IPS DF 4.7 (cell line): ENCODE measurements at regions not wholly inside any gene's neighbourhood (a gene's known extent, or its start where the extent isn't known, plus 50 kb on each side); places are given as distances from the start of the nearest gene placed in this dataset.

Source experiments
- DNase-seq: peaks from one replicate; pipeline ENCODE4 v3.0.0-alpha.2; 2013; ENCODE audit warnings: low spot score; ENCODE audit errors: extremely low read depth

GRCh38 chr11:23995891-23996290, 501.0 kb upstream of the LUZP2 start:
- no peak for DNase-seq

DNA sequence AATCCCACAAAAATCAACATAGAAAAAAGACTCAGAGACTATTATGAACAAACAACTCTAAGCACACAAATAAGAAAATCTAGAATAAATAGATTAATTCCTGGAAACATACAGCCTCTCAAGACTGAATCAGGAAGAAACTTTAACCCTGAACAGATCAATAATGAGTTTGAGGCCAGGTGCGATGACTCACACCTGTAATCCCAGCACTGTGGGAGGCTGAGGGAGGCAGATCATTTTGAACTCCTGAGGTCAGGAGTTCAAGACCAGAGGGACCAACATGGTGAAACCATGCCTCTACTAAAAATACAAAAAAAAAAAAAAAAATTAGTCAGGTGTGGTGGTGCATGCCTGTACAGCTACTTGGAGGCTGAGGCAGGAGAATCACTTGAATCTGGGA, 499.5 kb upstream of the LUZP2 start:
- no peak for DNase-seq

DNA sequence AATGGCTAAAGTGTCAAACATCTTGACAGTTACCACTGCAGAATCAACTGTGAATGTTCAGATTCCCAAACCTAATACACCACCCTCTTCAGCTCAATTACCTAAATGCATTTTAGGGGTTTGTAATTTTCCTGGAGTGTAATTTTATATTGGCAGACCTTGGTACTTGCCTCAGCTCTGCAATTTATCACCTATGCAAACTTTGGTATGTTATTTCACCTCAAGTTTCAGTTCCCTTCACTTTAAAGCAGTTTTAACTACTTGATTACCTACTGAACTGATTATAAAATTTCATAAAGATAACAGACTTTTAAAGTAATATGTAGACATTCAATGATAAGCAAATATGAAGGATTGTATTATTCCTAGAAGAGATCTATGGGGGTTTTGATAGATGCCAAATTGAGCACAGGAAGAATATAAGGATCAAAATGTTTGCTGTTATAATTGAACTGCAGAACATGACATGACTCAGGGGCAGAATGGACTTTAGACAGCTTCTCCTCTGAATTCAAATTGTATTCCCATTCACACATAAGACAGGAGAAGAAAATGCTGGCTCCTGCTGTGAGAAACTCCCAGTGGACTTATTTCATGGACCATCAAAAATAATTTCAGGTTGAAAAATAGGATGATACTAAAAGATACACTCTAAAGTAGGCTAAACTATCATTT, 491.5 kb upstream of the LUZP2 start:
- no peak for DNase-seq

GRCh38 chr11:24043842-24044241, 453.0 kb upstream of the LUZP2 start:
- no peak for DNase-seq

DNA sequence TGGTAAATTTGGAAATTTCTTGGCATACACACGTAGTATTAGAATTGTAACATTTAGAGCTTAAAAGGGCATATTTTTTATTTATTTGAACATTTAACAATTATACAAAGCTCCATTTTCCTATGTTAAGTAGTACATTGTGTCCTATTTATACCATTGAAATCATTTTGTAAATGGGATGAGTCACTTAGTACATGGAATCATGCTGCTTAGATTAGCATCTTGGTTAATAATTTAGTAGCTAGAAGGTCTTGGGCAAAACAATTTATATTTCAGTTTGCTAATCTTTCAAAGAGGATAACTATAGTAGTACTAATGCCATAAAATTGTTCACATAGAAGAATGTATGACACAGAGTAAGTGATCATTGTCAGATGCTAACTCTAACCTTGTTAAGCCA, 450.1 kb upstream of the LUZP2 start:
- no peak for DNase-seq

DNA sequence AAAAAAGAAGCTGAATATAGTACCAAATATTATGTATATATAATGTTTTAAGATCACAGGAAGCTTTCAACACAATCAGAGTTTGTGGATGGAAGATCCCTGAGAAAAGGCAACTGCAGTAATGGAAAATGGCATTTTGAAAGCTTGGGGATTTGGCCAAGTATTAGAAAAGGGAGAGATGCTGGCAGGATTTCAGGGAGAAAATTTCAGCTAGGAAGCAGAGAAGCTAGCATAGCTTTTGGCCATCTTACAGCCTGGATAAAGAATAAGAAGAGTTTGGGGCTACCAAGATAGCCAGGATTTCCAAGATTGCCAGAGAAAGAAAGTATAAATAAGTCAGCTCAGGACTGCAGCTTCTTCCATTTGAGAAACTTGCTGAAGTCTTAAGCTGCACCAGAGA, 440.8 kb upstream of the LUZP2 start:
- DNase-seq = no peak

GRCh38 chr11:24060125-24060524, 436.7 kb upstream of the LUZP2 start:
- DNase-seq = no peak

GRCh38 chr11:24064309-24064903, 432.4 kb upstream of the LUZP2 start:
- no peak for DNase-seq

GRCh38 chr11:24068197-24068596, 428.7 kb upstream of the LUZP2 start:
- no peak for DNase-seq

- DNase-seq = no peak
Observed at GRCh38 chr11:24070435-24070834, 426.4 kb upstream of the LUZP2 start.

DNA sequence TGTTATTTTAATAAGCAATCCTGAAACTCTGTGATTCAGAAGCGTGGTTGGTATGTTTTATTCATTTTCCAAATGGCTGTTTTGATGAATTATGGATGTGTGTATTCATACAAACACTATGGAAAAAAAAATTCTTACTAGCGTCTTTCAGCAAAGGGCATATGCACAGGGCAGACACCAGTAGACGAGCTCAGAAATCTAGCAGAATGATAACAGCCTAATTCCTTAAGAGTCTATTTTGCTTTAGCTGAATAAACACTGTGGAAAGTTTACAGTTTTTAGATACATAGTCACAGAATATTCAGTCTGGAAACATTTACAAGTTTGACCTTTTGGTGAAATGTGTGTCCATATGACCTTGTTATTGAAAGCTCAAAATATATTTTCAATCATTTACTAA, 418.8 kb upstream of the LUZP2 start:
- no peak for DNase-seq

DNA sequence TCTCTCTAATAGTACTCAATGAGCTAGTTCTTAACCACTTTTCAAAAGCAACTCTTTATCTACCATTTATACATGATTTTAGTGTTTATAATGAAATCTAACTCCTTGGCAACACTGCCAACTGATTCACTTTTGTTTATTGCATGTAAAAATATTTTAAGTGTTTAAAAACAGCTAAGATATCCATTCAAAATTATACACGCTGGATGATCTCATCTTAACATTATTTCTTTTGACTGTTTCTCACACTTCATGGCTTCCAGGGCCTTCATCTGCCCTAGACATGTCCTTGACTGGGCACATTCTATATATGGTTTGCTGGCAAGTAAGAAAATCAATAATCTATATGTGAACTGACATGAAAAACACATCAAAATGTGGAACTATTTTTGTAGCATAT, 414.6 kb upstream of the LUZP2 start:
- DNase-seq = no peak

GRCh38 chr11:24082860-24083259, 414.0 kb upstream of the LUZP2 start:
- no peak for DNase-seq

- no peak for DNase-seq
Observed at GRCh38 chr11:24084956-24085355, 411.9 kb upstream of the LUZP2 start.

GRCh38 chr11:24086921-24087320, 409.9 kb upstream of the LUZP2 start:
- DNase-seq = no peak

GRCh38 chr11:24091594-24091993, 405.3 kb upstream of the LUZP2 start:
- DNase-seq = no peak

GRCh38 chr11:24093375-24093774, 403.5 kb upstream of the LUZP2 start:
- DNase-seq = no peak

GRCh38 chr11:24108609-24109008, 388.2 kb upstream of the LUZP2 start:
- no peak for DNase-seq

DNA sequence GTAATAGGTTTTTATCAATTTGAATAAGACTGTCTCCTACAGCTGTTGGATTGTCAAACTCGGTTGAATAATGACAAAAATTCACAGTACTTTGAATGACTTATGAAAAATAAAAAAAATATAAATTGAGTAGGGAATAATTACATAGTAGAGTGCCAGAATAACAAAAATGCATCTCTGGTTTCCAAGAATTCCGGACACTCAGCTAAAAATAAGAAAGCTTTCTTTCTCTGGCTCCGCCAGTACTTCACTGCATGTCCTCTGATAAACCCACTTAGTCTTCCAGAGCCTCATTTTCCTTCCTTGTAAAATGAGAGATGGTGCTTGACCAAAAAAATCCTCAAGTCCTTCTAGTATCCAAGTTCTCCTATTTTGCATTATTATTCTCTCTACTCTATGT, 374.6 kb upstream of the LUZP2 start:
- DNase-seq = no peak

GRCh38 chr11:24124876-24125275, 372.0 kb upstream of the LUZP2 start:
- DNase-seq = no peak

GRCh38 chr11:24131698-24132097, 365.2 kb upstream of the LUZP2 start:
- DNase-seq = no peak

GRCh38 chr11:24132471-24132870, 364.4 kb upstream of the LUZP2 start:
- no peak for DNase-seq

- no peak for DNase-seq
Observed at GRCh38 chr11:24134879-24135589, 361.8 kb upstream of the LUZP2 start.
